ENCODE measurements at regions not wholly inside any gene's neighbourhood (a gene's known extent, or its start where the extent isn't known, plus 50 kb on each side); places are given as distances from the start of the nearest gene placed in this dataset.

GRCh38 chr11:97722721-97723120 is 1298.0 kb upstream of the CNTN5 start:
- Histone ChIP-seq H3K4me1 (ENCODE audit: control insufficient read depth, extremely low read depth, insufficient read depth, low read length) (no peaks in the 10 kb centered on the region), H3K9ac (ENCODE audit: control insufficient read depth, extremely low read depth, insufficient read depth, low read length) (no peak overlapping the region), H3K4me3 (ENCODE audit: control insufficient read depth in 2 of 3, extremely low read depth in 1 of 3, insufficient read depth in 2 of 3, low read depth in 1 of 3, low read length in 3 of 3) (no peak overlapping the region), H3K79me2 (ENCODE audit: control insufficient read depth, insufficient read depth, low read length) (no peaks in the 10 kb centered on the region), H3K9me1 (ENCODE audit: control insufficient read depth, extremely low read depth, insufficient read depth, low read length) (no peaks in the 10 kb centered on the region), H3K36me3 (ENCODE audit: control insufficient read depth in 2 of 2, extremely low read depth in 1 of 2, insufficient read depth in 2 of 2, low read length in 2 of 2) (no peaks in the 10 kb centered on the region), H2AFZ (ENCODE audit: control insufficient read depth, low read length) (no peak overlapping the region), H3K27me3 (ENCODE audit: control insufficient read depth, extremely low read depth, insufficient read depth, low read length) (no peaks in the 10 kb centered on the region), H3K27ac (ENCODE audit: control insufficient read depth, insufficient read depth, low read length) (no peak overlapping the region), H3K4me2 (ENCODE audit: control insufficient read depth, extremely low read depth, insufficient read depth, low read depth, low read length) (no peak overlapping the region), H3K9me3 (ENCODE audit: control insufficient read depth, low read depth, low read length) (no peaks in the 10 kb centered on the region), H4K20me1 (ENCODE audit: control insufficient read depth, extremely low read depth, insufficient read depth, low read length) (no peaks in the 10 kb centered on the region)
- no peak for FAIRE-seq
- TF ChIP-seq EZH2 (IDR thresholded peaks at IDR 0.05; ENCODE audit: low read length): no peak
- TF ChIP-seq, protein P1, sequence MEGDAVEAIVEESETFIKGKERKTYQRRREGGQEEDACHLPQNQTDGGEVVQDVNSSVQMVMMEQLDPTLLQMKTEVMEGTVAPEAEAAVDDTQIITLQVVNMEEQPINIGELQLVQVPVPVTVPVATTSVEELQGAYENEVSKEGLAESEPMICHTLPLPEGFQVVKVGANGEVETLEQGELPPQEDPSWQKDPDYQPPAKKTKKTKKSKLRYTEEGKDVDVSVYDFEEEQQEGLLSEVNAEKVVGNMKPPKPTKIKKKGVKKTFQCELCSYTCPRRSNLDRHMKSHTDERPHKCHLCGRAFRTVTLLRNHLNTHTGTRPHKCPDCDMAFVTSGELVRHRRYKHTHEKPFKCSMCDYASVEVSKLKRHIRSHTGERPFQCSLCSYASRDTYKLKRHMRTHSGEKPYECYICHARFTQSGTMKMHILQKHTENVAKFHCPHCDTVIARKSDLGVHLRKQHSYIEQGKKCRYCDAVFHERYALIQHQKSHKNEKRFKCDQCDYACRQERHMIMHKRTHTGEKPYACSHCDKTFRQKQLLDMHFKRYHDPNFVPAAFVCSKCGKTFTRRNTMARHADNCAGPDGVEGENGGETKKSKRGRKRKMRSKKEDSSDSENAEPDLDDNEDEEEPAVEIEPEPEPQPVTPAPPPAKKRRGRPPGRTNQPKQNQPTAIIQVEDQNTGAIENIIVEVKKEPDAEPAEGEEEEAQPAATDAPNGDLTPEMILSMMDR (optimal IDR thresholded peaks at IDR 0.05 in 1 of 3, IDR thresholded peaks at IDR 0.05 in 1 of 3, conservative IDR thresholded peaks at IDR 0.05 in 1 of 3; ENCODE audit: extremely low read depth in 1 of 3, insufficient read depth in 2 of 3, low read length in 3 of 3): no peak
- no peak for DNase-seq (ENCODE audit: low read depth, low spot score)
- dilution Hi-C loops (cut with MboI; ENCODE audit: extremely low pct_ligation_motif_present, low sequenced_read_pairs): no loop called here

DNA sequence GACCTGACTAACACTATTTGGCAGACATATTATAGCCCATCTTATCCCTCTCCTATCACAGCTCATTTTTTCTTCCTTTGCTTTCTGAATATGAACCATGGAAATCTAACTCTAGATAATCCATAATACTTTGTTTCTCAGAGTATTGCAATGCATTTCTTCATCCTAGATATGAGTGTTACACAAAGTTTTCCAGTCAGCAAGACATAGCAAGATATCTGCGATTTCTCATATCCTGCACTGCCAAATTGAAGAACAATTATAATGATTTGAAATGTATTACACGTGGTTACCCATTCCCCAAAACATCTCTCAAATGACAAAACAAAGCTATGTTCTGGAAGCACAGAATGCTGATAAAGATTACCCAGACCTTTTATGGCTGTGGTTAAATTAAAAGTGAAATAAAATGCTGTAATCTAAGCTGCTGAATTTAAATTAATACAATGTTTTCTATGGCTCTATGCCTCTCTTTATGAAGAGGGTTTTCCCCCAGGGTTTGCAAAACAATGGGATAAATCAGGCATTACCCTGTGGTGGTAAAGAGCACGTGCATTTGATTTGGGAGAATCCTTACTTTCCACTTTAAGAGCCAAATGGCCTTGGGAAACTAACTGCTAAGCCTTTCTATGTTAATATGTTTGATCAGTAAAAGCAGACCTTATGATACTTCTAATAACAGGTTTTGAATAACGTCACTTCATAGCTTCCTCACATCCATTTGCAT is 1291.0 kb upstream of the CNTN5 start:
- no peaks in the 10 kb centered on the region for H3K27me3 ChIP-seq (ENCODE audit: control insufficient read depth, extremely low read depth, insufficient read depth, low read length)
- no peaks in the 10 kb centered on the region for H3K79me2 ChIP-seq (ENCODE audit: control insufficient read depth, insufficient read depth, low read length)
- TF ChIP-seq, protein P1 (optimal IDR thresholded peaks at IDR 0.05 in 1 of 3, IDR thresholded peaks at IDR 0.05 in 1 of 3, conservative IDR thresholded peaks at IDR 0.05 in 1 of 3; ENCODE audit: extremely low read depth in 1 of 3, insufficient read depth in 2 of 3, low read length in 3 of 3): no peak
- TF ChIP-seq EZH2 (IDR thresholded peaks at IDR 0.05; ENCODE audit: low read length): no peak
- no peak overlapping the region for H3K4me2 ChIP-seq (ENCODE audit: control insufficient read depth, extremely low read depth, insufficient read depth, low read depth, low read length)
- H3K4me1 ChIP-seq (ENCODE audit: control insufficient read depth, extremely low read depth, insufficient read depth, low read length): no peaks in the 10 kb centered on the region
- no peak overlapping the region for H3K9ac ChIP-seq (ENCODE audit: control insufficient read depth, extremely low read depth, insufficient read depth, low read length)
- no peaks in the 10 kb centered on the region for H3K9me3 ChIP-seq (ENCODE audit: control insufficient read depth, low read depth, low read length)
- DNase-seq (ENCODE audit: low read depth, low spot score) (no peak), FAIRE-seq (no peak)
- no peak overlapping the region for H3K4me3 ChIP-seq (ENCODE audit: control insufficient read depth in 2 of 3, extremely low read depth in 1 of 3, insufficient read depth in 2 of 3, low read depth in 1 of 3, low read length in 3 of 3)
- no peaks in the 10 kb centered on the region for H3K36me3 ChIP-seq (ENCODE audit: control insufficient read depth in 2 of 2, extremely low read depth in 1 of 2, insufficient read depth in 2 of 2, low read length in 2 of 2)
- no peak overlapping the region for H2AFZ ChIP-seq (ENCODE audit: control insufficient read depth, low read length)
- no peak overlapping the region for H3K27ac ChIP-seq (ENCODE audit: control insufficient read depth, insufficient read depth, low read length)
- no peaks in the 10 kb centered on the region for H4K20me1 ChIP-seq (ENCODE audit: control insufficient read depth, extremely low read depth, insufficient read depth, low read length)
- dilution Hi-C loops (cut with MboI; ENCODE audit: extremely low pct_ligation_motif_present, low sequenced_read_pairs): no loop called here
- H3K9me1 ChIP-seq (ENCODE audit: control insufficient read depth, extremely low read depth, insufficient read depth, low read length): no peaks in the 10 kb centered on the region
